HG03439 (cell line): ENCODE measurements at regions not wholly inside any gene's neighbourhood (a gene's known extent, or its start where the extent isn't known, plus 50 kb on each side); places are given as distances from the start of the nearest gene placed in this dataset.

ENCODE experiments used
- ATAC-seq: cut with Tn5 transposase; IDR thresholded peaks from one replicate; pipeline ENCODE4 v1.9.1; 2021; ENCODE audit warnings: mild to moderate bottlenecking, moderate library complexity; ENCODE audit not compliant: unreplicated experiment

DNA sequence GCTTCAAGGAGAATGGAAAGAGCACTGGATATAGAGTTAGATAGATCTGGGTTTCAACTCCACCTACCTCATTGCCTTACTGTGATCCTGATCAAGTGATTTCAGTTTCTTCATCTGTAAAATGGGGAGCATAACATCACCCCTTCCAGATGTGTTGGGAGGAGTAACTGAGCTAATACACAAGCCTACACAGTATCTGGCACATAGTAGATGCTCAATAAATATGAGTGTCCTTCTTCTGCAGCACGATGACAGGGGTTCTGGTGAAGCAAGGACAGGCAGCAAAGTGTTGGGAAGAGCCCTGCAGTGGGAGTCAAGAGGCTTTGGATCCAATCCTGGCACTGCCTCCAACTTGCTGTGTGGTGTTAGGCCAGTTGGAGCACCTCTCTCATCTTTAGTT lies 270.0 kb downstream of the UACA start:
- ATAC-seq = no peak

DNA sequence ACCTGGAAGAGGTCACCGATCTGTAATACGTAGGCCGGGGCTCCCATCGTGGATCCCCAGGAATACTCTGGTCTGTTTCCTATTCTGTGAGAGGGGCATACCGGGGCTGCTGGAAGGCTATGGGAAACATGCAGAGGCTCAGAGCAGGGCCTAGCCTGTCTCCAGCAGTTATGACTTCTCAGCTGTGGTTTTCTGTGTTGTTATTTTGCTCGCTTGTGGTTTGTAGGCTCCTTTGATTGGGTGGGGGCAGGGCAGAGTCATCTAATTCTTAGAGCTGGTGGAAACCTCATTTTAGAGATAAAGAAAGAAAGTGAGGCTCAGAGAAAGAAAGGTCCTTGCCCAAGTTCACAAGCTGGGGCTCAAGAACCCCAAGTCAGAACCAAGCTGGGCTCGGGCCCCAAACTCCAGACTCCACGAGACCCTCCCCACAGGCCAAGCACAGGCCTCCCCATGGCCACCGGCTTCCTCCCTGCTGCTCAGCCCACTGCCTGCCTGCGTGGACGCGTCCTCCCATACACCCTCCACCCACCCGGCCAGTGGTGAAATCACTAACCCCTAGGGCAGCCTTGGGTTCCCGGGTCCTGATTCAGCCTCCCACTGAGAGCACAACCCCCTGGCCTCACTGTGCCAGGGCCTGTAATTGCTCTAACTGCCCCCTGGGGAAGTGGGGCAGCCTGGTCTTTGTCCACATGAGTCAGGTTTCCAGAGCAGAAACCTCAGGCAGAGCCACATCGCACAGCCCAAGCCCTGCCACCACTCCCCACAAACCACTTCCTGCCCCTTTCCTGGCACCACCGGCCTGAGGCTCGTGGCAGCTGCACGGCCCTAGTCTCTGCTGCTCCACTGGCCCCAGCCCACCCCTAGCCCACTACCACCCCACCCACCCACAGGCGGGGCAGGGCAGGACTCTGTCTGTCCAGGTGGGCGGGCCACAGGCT lies 270.8 kb downstream of the UACA start:
- ATAC-seq = peak; percentile 50

DNA sequence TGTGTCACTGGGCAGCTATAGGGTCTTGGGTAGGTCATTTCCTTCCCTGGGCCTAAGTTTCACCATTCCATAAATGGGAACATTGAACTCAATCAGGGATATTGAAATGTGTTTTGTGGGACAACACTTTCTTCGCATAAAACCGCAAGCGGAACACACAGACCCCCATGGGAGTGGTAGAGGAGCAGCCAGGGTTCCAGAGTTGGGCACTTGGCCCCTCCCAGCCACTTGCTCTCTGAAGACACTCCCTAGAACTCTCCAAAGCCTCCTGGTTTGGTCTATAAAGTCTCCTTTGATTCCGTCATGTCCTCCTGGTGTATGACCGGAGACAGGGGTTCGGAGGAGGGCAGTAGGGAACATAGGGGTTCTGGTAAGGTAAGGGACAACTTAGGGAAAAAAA lies 271.7 kb downstream of the UACA start:
- no peak for ATAC-seq

DNA sequence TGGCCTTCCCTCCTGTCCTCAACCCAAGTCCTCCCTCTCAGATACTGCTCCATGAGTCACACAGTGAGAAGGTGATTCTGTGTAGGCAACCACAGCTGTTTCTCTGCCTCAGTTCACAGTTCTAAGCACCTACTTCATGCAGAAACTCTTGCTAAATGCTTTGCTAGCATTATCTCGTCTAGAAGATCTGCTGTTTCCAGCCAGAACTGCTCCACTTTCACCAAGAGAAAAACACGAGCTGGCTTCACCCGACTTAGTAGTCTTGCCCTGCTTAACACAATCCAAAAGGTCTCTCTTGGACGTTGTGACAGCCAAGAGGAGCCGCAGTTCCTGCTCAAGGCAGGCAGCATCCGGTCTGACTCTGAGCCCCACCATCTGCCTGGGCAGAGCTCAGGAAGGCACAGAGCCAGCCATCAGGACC lies 272.1 kb downstream of the UACA start:
- ATAC-seq = no peak

DNA sequence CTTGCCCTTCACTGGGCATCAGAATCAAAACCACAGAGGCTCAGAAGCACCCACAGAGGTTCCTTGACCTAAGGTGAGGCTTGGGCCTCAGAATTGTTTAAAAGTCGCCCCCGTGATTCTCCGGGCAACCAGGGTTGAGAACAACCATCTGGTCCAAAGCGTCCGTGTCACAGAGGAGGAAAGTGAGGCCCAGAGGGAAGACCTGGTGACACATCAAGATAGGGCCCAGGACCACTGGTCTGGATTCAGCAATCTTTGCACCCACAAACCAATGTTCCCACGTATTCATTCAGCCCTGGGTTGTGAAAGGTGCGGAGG lies 272.6 kb downstream of the UACA start:
- no peak for ATAC-seq

DNA sequence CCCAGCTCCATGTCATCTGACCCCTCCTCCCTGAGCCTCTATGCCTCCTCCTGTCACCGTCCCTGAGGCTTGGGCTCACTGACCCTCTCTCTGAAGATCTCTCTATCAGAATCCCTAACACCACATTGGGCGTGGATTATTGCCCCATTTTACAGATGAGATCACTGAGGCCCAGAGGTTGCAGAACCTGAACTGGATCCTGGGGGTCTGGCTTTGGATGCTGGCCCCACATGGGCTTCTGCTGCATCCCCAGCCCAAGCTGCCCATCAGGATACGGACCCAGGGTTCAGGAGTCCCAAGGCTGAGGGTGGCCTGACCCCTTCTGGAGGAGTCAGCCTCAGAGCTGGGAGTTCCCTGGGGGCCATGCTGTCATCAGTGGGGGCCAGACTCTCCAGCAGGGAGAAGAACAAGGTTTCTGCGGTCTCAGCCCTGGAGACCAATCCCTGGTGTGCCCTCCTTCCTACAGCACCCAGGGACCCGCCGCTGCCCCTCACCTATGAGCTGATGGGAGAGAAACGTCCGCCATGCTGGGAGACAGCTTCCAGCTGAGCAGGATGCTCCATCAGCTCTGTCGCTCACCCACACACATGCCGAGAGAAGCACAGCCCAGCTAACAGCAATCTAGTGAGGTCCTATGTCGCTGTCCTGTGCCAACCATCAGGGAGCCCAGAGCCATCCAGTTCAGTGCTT lies 273.1 kb downstream of the UACA start:
- ATAC-seq = no peak

DNA sequence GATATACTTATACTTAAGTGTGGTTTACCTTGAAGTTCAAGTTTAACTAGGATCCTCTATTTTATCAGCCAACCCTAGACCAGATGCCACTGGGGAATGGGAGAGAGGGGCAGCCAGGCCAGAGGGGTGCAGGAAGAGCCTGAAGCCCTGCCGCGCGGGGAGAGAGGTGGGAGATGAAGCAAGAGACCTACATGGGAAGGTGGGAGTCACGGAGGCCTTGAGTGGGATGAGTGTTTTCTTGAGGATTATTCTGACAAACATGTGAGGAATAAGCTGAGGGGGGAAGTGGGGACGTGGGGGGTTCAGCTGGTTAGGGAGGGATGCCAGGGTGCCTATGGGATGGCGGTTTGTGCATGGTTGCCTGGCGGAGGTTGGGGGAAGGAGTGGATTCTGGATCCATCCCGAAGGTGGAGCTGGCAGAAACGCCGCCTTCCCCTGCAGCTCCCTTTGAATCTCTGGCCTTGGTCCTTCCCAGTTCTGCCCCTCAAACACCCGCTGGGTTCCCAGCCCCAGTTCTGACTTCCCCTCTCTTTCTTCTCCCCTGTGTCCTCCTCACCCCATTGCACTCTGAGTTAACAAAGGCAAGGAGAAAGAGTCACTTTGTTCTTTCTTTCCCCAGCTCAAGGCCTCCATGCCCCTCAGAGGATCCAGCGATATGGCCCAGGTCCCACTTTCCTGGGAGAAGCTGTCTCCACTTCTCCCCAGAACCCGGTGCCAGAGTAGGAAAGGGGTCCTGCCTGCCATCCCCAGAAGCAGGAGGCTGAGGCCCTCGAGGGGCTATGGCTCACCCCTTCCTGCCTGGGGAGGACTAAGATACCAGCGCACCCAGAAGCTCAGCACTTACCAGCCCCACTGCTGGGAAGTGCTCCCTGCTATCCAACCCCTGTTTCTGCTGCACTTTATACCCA lies 274.2 kb downstream of the UACA start:
- no peak for ATAC-seq

DNA sequence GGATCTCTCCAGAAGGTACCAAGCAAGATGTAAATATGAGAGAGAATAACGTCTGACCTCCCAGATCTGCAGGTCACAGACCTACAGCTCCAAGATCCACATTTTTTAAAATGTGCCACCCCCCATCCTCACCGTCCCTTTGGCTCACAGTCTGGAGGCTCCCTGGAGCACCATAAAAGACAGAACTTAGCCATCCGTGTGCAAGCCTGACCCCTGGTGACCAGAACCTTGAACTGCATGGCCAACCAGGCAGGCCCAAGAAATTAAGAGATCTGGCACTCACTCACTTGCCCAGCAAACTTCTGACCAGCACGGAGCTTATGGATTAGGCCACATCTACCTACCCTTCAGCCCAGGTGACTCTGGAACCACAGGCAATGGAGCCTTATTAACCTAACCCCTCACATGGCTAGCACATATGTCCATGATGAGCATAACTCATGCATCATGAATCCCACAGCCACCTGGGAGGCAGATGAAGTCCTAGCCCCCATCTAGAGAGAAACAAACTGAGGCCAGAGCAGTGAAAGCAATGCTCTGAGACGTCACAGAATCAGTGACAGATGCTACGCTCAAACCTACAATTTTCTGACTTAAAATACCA lies 275.3 kb downstream of the UACA start:
- no peak for ATAC-seq

DNA sequence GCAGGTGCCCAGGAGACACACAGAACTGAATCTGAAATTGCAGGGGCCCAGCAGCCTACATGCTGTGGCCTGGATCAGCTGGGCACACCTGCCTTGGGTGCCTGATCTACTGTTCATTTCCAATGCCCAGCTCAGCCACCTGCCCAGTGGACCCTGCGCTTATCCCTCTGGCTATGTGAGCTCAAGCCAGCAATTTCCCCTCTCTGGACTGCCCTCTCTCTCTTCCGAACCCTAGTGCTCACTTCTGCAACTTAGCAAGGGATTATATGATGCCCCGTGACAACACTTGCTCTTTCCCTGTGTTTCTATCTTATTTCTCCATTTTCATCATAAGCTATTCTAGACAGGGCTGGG lies 276.0 kb downstream of the UACA start:
- ATAC-seq = no peak

DNA sequence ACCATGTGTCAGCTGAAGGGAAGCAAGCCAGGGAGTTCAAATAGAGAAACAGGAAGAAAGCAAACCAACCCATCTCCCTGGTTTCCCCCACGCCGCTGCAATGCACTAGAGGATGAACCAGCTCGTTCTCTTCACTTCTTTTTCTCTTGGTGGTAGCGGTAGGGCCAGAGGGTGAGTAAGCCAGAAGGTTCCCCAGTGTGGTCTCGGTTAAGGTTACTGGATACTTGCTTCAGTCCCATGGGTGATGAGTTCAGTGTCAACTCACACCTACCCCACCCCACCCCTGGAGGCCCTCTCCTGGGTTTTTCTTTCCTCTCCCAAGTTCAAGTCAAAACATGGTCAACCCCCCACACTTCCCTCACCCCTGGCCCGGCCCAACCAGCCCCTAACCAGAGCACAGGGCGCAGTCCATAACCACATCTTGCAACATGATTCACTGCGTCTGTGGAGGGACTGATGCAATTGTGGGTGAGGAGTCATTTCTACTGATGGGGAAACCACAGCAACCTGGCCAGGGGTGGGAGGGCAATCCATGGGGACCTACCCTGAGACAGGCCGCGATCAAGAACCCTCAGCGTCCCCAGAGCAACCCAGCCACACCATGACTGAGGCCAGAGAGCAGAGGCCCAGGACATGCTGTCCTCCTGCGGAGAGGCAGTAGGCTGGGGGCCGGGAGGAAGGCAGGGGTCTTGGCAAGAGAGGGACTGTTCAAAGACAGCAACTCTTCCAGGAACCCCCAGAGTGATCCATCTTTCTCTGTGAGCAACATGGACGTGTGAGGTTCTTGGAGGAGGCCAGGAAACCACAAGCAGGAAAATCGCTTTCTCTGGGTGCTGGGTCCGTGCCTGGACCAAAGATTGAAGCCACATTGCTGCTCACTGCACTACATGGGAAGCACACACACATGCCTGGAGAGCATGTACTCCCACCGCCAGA lies 276.6 kb downstream of the UACA start:
- peak; percentile 58 for ATAC-seq

DNA sequence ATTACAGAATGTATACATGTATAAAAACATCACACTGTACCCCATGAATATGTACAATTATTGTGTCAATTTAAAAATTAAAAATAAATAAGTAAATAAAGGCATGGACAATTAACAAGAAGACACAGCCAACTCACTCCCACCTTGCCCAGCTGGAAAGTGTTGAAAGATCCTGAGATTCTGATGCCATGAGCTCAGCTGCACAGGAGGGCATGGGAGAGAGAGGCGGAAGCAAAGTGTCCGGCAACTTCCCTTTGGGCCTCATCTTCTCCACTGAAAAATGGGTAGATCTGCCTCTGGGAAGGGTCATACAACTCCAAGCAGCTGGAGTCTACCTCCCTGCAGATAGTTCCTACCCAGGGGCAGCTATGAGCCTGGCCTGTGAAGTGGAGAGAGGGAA lies 277.3 kb downstream of the UACA start:
- no peak for ATAC-seq

DNA sequence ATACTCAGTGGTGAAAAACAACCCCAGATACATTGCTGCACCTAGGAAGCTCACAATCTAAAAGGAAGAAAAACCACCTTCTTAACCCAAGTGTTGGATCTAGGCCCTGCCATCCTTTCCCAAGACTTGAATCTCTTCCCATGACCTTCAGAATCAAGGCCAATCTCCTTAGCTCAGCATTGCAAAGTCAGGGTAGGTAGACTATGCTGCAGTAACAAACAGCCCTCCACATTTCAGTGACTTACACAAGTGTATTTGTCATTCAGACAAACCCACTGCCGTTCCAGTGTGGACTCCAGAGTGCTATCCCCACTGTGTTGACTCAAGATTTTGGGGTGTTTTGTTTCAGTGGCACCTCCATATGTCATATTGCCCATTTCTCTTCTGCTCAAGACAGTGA lies 278.4 kb downstream of the UACA start:
- no peak for ATAC-seq

DNA sequence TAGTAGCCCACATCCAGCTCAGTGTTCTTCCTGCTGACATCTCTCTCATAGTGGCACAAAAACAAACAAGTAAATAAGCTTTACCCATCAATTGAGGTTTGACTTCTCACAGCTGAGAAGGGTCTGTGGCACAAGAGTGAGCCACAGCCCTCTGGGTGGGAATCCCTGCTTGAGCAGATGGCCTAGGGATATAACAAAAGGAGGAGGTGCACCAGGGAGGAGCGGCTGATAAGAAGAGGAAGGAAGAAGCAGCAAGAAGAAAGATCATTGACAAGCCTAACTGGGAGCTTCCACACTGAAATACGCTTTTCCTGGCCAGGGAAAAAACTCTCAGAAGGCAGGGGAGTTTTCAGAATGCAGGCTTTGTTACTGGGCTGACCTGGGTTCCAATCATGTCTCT lies 279.8 kb downstream of the UACA start:
- no peak for ATAC-seq

DNA sequence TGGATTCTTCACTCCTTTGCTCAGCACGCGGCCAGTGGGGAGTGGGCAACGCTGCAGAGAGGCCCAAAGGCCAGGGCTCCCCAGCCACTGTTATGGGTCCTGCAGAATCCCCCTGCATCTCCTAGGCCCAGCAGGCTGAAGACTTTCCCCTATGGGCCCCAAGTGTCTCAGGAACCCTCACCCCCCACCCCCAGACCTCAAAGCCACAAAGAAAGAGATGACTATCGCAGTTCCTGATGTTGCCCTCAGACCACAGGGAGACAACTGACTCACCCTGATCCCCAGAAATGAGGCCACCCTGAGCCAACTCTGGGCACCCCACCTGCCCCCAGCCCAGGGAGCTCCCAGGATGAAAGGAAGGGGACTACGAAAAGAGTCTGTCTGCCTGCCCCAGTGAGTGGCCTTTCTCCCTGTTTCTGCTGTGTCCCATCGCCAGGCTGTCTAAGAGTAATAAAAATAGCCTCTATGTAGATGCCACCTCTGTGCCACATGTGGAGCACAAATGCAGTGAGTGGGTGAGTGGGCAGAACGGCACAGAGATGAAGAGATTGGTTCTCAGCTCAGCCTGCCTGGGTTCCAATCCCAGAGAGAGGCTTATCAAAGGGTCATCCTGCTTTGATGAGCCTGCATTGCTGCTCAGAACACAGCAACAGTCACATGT lies 283.0 kb downstream of the UACA start:
- ATAC-seq = no peak

DNA sequence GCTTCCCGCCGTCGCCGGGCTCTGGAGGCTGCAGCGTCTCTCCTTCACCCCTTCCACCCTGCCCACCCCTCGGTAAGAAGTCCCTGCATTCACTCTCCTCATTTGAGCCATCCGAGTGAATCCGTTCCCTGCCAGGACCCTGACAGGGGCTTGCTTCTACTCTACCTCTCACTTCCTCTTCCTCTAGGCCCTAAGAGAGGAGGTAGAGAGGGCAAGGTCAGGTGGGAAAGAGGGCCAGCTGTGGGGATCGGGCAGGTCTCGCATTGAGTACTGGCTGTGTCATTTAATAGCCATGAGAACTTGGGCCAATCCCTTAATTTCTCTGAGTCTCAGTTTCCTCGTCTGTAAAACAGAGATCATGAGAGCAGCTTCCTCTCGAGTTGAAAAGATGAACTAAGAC lies 283.6 kb downstream of the UACA start:
- ATAC-seq = no peak

DNA sequence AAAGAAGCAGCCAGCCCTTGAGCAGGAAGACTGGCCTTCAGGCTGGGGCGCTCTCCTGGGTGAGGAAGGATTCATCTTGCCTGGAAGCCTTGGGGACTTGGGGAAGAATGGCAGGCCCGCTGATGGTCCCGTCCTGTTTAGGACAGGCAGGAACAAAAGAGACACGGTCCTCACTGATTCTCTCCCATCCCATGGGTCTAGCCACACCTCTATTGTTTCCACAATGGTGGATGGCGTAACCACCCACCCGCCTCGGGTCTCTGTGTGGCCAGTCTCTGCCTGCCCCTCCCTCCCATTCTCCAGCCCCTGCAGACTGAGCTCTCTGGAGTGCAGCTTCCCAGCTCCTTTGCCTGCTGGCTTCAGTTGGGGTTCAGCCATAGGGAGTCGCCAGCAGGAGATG lies 284.3 kb downstream of the UACA start:
- ATAC-seq = no peak

DNA sequence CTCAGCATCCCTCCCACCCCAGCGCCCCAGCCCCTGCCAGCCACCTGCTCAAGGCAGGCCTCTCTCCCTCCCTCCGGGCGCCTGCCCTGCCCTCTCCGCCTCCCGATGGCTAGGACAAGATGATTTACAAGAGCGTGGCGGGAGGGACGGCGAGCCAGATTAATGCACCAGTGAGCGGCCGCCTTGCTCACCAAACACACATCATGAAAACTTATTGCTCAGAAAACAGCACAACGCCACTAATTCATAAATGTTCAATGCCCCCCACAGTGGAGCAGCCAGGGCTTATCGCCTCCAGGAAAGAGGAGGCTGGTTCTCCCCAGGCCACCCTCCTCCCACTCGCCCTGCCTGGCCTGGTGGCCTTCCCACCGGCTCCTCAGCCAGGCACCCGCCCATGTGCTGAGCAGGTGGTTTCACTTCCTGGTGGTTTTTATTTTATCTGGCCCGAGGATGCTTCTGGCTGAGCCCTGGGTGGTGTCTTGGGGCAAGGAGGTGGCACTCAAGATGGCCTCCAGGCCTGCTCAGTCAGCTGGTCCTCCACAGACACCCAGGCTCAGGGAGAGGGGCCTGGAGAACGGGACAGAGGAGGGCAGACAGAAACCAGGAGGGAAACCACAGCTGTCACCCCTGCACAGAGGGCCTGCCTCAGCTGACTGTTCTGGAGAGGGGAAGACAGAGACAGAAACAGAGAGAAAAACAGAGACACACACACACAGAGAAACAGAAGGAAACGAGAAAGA lies 284.9 kb downstream of the UACA start:
- no peak for ATAC-seq

DNA sequence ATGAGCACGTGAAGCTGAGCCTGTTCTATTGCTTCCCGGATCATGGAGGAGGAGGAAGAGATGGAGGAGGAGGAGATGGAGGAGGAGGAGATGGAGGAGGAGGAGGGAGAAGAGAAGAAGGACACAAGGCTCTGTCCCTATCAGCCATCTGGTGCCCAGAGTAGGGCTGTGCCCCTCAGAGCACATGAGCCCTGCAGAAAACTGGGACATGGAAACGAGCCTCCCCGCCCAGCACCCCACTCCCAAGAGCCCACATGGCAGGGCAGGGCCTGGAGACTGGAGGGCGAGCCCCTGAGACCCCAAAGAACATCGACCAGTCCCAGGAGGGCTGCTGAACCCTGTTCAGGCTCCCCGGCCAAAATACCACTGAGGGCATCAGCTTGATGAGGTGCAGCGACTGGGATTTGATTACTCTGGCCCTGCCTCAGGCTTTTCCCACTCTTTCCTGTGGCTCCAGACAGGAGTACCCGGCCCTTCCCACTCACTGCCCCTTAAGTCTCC lies 285.6 kb downstream of the UACA start:
- no peak for ATAC-seq

DNA sequence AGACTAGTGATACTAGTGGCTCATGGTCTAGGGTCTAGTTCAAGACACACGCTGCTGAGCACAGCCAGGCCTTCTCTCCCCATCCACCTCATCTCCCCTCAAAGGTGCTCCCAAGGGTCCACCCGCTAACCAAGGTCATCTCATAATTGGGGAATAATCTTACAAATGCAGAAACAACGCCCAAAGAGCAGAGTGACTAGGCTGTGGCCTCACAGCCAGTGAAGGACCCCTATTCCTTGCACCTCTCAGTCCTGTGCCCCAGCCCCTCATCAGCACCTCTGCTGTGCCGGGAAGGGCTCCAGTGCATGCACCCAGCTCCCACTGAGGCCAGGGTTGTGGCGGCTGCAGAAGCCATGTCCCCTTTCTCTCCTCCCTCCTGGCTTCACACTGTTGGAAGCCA lies 286.9 kb downstream of the UACA start:
- ATAC-seq = no peak
